GM21737 (cell line): ENCODE measurements at regions not wholly inside any gene's neighbourhood (a gene's known extent, or its start where the extent isn't known, plus 50 kb on each side); places are given as distances from the start of the nearest gene placed in this dataset.

Experiments
- ATAC-seq: cut with Tn5 transposase; IDR thresholded peaks from one replicate; pipeline ENCODE4 v1.9.1; 2021; ENCODE audit warnings: mild to moderate bottlenecking, moderate library complexity; ENCODE audit not compliant: unreplicated experiment

DNA sequence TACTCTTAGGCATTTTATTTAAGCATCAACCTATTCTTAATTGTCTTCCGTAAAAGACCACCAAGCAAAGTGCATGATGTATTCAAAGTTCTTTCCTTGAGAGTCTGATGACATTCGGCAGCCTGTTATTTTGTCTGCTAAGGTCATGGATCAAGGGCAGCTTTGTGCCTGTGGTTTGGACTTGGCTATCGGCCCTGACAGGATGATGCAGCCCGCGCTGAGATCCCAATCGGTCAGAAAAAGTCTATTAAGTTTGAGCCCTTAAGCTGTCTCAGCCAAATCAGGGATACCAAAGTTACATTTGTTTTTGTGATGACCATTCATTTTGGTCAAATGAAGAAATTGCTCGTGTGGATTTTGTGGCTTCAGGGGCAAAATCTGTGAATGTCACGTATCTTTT lies 718.9 kb upstream of the FANCL start:
- no peak for ATAC-seq

- ATAC-seq = no peak
Measured at GRCh38 chr2:58957188-58957840, 716.2 kb upstream of the FANCL start.

GRCh38 chr2:58954880-58955385 lies 713.8 kb upstream of the FANCL start:
- ATAC-seq = no peak

- ATAC-seq = no peak
Measured at GRCh38 chr2:58951722-58952121, 710.6 kb upstream of the FANCL start.

GRCh38 chr2:58950795-58951462 lies 709.8 kb upstream of the FANCL start:
- ATAC-seq = no peak

- ATAC-seq = no peak
Measured at GRCh38 chr2:58939388-58939787, 698.3 kb upstream of the FANCL start.

- ATAC-seq = no peak
Measured at GRCh38 chr2:58938988-58939387, 697.9 kb upstream of the FANCL start.

DNA sequence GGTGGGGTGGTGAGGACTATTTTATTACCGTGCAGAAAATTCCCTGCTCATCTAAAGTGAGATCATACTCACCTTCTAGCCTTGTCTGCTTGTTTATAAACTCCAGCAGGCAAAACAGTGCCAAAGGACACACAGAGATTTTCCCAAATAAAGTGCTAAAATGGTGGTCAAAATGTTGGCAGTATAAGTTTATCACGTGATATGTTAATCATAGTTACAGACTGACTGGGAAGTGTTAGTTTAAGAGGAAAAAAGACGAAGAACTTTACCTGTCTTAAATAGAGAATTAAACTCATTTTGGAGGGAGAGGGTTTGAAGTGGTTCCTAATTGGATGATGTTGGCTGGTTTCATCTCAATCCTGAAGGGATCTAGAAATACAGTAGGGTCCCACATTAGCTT lies 691.7 kb upstream of the FANCL start:
- no peak for ATAC-seq

DNA sequence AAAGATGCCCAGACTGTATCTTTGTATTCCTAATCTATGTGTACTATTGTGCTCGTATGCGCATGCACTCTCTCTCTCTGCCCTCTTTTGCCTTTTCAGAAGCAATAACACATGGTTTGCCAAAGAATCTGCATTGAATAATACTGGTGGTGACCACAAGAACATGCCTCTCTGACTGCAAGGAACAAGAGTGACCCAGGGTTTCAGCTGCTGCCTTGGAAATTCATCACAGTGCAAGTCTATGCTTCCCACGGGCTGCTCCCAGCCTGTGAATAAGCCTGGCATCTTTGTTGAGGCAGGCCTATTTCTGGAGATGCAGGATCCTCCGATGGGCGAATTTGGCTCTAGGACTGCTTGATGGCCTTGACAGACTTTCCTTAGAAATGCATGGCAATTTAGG lies 689.4 kb upstream of the FANCL start:
- ATAC-seq = no peak

- no peak for ATAC-seq
Measured at GRCh38 chr2:58928973-58929372, 687.8 kb upstream of the FANCL start.

DNA sequence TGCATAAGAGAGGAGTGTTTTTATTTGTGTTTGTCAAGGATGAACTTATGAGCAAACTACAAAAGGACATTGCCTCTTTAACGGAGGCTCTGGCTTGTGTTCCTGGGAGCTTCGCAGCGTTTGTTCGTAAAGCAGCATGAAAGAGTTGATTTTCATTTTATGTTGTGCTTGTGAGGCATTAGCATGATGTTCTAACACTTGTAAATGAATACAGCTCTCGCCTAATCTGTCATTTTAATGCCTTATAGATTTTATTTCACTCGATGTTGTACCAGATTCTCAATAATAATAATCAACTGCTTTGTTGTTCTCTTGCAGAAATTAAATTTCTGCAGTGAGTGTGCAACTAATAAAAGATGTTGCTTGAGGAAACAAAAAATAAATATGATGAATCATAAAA lies 687.3 kb upstream of the FANCL start:
- ATAC-seq = no peak

DNA sequence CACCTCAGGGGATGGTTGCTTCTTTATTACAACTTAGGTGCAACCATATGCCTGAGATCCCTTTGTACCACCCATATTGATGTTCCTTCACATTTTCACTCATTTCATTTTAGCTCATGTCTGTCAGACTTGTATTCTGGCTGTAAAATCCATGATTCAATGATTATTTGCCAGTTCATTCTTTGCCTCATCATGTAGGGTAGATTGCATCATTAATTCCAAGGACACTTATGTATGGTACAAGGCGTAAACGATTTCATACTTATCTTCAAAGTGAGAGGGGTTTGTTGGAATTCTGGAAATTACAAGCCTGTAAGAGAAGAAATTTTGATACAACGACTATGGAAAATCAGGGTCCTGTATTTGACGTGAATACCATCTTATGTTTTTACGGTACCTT lies 685.0 kb upstream of the FANCL start:
- ATAC-seq = no peak

GRCh38 chr2:58925676-58926081 lies 684.6 kb upstream of the FANCL start:
- ATAC-seq = no peak

GRCh38 chr2:58923869-58924268 lies 682.7 kb upstream of the FANCL start:
- no peak for ATAC-seq

GRCh38 chr2:58922245-58922644 lies 681.1 kb upstream of the FANCL start:
- ATAC-seq = no peak

GRCh38 chr2:58921676-58922075 lies 680.6 kb upstream of the FANCL start:
- ATAC-seq = no peak

- no peak for ATAC-seq
Measured at GRCh38 chr2:58920001-58920400, 678.9 kb upstream of the FANCL start.

- no peak for ATAC-seq
Measured at GRCh38 chr2:58919316-58919715, 678.2 kb upstream of the FANCL start.

DNA sequence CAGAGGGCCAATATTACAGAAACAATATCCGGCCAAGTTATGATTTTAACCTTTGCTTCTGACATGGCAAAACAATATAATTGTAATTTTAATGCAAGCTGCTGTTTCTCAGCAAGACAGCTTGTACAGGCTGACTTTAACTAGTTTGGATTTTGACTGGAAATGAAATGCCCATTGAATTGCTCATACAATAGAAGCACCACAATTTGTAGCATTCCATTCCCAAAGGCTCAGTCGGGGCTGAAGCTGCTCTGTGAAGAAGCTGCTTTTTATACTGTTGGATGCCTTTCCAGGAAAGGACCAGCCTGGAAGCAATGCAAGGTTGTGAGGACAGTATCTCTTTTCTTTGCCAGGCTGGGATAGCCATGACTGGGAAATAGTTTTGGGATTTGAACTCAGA lies 677.0 kb upstream of the FANCL start:
- no peak for ATAC-seq

- no peak for ATAC-seq
Measured at GRCh38 chr2:58917596-58917995, 676.5 kb upstream of the FANCL start.

DNA sequence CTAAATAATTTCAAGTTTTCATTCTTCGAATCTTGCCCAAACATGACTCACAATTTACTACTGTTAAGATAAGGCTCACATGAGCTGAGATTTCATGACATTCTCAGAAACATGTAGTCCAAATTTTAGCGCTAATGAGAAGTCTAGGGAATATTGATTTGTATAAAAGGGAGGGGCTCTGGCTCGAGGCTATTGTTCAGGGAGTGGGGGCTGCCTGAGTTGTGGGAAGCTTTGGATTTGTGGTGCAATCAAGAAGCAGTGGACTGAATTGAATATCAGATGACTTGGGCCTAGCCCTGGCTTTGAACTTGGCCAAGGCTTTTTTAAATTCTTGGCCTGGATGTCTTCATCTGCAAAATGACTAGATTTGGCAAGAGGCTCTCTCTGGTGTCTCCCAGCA lies 674.9 kb upstream of the FANCL start:
- ATAC-seq = no peak

DNA sequence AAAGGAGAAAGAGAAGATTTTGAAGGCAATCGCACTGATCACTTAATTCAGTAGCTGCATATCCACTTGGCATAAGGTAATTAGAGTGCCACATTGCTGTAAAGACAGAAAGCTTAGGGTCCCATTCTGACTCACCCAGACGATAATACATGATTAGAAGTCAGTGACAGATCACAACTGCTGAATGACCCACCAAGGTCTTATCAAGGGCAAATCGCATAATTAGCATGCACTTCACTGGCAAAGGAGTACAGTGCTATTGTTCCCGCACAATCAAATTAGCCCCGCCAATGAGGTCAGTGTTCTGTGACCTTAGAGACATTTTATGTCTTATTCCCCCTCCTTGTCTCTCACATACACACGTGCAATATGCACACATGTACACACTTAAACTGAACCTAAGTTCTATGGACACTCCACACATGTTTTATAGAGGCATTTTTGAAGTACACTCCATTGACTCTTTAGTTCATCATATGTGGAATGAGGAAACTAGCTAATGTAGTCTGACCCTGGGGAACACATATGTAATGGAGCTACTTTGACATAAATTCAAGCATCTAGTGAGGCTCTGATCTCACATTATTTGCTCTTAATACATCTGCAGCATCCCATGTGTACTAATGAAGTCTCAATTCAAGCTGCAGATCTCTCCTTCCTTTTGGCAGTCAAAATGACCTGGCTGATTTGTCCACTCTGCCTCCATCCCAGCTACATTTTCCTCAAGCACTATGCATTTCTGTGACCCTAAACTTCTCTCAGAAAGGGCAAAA lies 673.8 kb upstream of the FANCL start:
- ATAC-seq = no peak
